ENCODE measurements at regions not wholly inside any gene's neighbourhood (a gene's known extent, or its start where the extent isn't known, plus 50 kb on each side); places are given as distances from the start of the nearest gene placed in this dataset.

DNA sequence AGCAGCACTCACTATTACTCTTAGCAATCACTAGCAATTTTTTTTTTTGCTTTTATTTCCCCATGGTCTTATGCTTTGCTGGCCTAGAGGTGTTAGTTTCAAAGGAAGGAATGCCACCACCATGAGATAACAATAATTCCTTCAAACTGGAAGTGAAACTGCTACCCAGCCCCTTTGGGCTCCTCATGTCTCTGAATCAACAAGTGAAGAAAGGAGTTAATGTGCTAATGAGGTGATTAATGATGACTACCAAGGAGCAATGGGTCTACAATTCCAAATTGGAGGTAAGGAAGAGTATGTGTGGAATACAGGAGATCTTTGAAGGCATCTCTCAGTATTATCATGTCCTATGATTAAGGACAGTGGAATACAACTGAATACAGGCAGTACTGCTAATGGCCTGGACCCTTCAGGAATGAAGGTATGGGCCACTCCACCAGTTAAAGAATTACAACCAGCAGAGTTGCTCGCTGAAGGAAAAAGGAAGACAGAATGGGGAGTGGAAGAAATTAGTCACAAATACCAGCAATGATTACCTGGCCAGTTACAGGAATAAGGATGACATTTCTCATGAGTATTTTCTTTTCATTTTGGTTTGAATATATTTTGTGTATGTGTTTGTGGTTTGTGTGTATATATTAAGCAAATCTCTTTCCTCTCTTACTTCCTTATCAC, 652.9 kb downstream of the ADGRL2 start:
- CTCF ChIA-PET = interaction anchor here (0.6 kb wide), 1 partner anchor 338 kb away, joined by 5 read pairs; no protein-coding TSS in a partner anchor
- POLR2A ChIA-PET (ENCODE audit: low non-redundant PET) = no interaction called here
- H3K27ac ChIP-seq = no peak overlapping the region
- DNase-seq (ENCODE audit: low spot score) = no peak
- TF ChIP-seq, protein P1, sequence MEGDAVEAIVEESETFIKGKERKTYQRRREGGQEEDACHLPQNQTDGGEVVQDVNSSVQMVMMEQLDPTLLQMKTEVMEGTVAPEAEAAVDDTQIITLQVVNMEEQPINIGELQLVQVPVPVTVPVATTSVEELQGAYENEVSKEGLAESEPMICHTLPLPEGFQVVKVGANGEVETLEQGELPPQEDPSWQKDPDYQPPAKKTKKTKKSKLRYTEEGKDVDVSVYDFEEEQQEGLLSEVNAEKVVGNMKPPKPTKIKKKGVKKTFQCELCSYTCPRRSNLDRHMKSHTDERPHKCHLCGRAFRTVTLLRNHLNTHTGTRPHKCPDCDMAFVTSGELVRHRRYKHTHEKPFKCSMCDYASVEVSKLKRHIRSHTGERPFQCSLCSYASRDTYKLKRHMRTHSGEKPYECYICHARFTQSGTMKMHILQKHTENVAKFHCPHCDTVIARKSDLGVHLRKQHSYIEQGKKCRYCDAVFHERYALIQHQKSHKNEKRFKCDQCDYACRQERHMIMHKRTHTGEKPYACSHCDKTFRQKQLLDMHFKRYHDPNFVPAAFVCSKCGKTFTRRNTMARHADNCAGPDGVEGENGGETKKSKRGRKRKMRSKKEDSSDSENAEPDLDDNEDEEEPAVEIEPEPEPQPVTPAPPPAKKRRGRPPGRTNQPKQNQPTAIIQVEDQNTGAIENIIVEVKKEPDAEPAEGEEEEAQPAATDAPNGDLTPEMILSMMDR (conservative IDR thresholded peaks at IDR 0.05; ENCODE audit: low read depth) = no peak

DNA sequence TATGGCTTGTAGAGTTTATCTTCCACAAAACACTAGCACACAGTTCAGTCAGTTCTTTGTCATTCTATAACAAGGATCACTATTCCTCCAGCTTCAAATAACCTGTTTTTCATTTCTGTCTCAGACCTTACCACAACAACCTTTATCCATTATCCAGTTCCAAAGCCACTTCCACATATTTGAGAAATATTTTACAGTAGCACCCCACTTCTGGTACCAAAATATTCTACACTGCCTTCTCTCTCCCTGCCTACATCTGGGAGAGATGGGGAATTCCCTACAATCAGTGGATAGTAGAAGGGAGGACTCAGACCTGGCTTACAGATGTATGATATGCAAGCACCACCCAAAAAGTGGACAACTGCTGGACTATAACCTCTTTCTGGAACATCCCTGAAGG, 651.4 kb downstream of the ADGRL2 start:
- POLR2A ChIA-PET (ENCODE audit: low non-redundant PET) = no interaction called here
- DNase-seq (ENCODE audit: low spot score) = no peak
- TF ChIP-seq, protein P1 (conservative IDR thresholded peaks at IDR 0.05; ENCODE audit: low read depth) = no peak
- CTCF ChIA-PET = no interaction called here
- H3K27ac ChIP-seq = no peak overlapping the region

DNA sequence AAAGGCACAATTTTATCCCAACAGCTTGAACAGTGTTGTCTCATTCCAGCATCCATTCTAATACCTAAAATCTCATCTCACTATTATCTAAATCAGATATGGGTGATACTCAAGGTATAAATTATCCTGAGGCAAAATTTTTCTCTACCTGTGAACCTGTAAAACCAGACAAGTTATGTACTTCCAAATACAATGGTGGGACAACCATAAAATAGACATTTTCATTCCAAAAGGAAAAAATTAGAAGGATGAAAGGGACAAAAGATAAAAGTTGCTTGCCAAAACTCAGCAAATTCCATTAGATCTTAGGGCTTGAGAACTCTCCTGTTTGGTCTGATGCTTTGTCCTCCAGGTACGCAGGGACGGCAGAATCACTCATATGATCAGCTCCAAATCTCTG, 650.5 kb downstream of the ADGRL2 start:
- CTCF ChIA-PET = no interaction called here
- POLR2A ChIA-PET (ENCODE audit: low non-redundant PET) = no interaction called here
- TF ChIP-seq, protein P1 (conservative IDR thresholded peaks at IDR 0.05; ENCODE audit: low read depth) = no peak
- no peak for DNase-seq (ENCODE audit: low spot score)
- H3K27ac ChIP-seq = no peak overlapping the region

DNA sequence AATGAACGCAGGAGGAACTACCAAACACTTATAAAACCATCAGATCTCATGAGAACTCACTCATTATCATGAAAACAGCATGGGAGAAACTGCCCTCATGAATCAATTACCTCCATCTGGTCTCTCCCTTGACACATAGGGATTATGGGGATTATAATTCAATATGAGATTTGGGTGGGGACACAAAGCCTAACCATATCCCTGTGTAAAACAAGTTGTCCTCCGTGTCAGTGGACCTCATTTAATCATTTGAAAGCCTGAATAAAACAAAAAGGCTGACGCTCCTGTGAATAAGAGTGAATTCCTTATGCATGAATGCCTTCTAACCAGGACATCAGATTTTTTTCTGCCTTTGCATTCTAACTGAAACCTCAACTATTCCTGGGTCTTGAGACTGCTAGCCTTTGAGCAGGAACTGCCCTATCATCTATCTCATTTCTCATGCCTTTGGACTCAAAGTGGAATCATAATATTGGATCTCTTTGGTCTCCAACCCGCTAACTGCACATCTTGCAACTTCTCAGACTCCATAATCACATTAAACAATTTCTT, 648.8 kb downstream of the ADGRL2 start:
- no peak overlapping the region for H3K27ac ChIP-seq
- TF ChIP-seq, protein P1 (conservative IDR thresholded peaks at IDR 0.05; ENCODE audit: low read depth) = no peak
- ChIA-PET CTCF (no interaction called here), POLR2A (ENCODE audit: low non-redundant PET) (no interaction called here)
- DNase-seq (ENCODE audit: low spot score) = no peak

DNA sequence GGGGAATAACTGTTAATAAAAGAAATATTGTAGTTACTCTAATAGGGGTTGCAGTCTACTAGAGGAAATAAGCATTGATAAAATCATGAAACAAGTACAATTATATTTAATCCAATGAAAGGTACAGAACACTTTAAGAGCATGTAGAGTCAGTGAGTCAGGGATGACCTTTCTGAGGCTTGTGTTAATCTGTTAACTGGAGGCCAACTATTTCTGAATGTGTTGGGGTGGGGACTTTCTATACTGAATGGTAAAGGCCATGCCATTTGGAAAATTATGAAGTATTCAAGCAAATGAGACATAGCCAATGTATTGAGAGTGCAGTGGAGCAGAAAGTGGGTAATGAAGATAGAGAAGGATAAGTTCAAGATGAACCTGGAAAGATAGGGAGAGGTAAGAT, 646.2 kb downstream of the ADGRL2 start:
- ChIA-PET CTCF (interaction anchor here (0.6 kb wide), 1 partner anchor 558 kb away, joined by 3 read pairs; no protein-coding TSS in a partner anchor), POLR2A (ENCODE audit: low non-redundant PET) (no interaction called here)
- TF ChIP-seq, protein P1 (conservative IDR thresholded peaks at IDR 0.05; ENCODE audit: low read depth) = no peak
- H3K27ac ChIP-seq = no peak overlapping the region
- DNase-seq (ENCODE audit: low spot score) = no peak

DNA sequence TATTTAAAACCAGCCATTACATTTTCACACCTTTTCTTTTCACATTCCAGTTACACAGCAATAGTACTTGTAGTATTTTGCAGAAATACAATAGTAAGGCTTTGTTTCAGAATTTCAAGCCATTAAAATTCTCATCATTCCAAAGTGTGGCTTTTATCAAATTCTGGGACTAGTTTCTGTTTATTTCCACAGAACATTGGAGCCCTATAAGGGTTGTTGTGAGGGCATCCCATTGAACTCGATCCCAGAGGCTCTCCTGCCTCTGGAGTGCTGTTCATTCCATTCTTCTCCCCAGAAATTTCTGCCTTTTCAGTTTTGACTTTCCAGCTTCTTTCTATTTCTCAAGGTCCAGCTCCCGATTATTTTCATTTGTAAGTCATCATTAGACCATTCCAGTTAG, 645.5 kb downstream of the ADGRL2 start:
- TF ChIP-seq, protein P1 (conservative IDR thresholded peaks at IDR 0.05; ENCODE audit: low read depth) = no peak
- ChIA-PET POLR2A (ENCODE audit: low non-redundant PET) (no interaction called here), CTCF (interaction anchor here (0.5 kb wide), 1 partner anchor 1243 kb away, joined by 3 read pairs; no protein-coding TSS in a partner anchor)
- DNase-seq (ENCODE audit: low spot score) = no peak
- H3K27ac ChIP-seq = no peak overlapping the region
